GM12891 (cell line): ENCODE measurements at regions not wholly inside any gene's neighbourhood (a gene's known extent, or its start where the extent isn't known, plus 50 kb on each side); places are given as distances from the start of the nearest gene placed in this dataset.

Experiments used
- PAX5 ChIP-seq: IDR thresholded peaks from 2 replicates; pipeline ENCODE4 v1.6.1; 2011; ENCODE audit warnings: low read length, moderate library complexity, mild to moderate bottlenecking; ENCODE audit not compliant: insufficient read depth, severe bottlenecking
- POLR2A ChIP-seq: IDR thresholded peaks from 2 replicates; pipeline ENCODE4 v1.6.1; 2011; ENCODE audit warnings: low read depth, low read length, control low read depth
- POLR2AphosphoS5 ChIP-seq: IDR thresholded peaks from 2 replicates; pipeline ENCODE4 v1.6.1; 2011; ENCODE audit warnings: low read depth, low read length, control low read depth
- POU2F2 ChIP-seq: IDR thresholded peaks from 2 replicates; pipeline ENCODE4 v1.6.1; 2011; ENCODE audit warnings: low read depth, mild to moderate bottlenecking, control low read depth, low read length, moderate library complexity
- TAF1 ChIP-seq: IDR thresholded peaks from 2 replicates; pipeline ENCODE4 v1.6.1; 2011; ENCODE audit warnings: low read depth, low read length, control low read depth

DNA sequence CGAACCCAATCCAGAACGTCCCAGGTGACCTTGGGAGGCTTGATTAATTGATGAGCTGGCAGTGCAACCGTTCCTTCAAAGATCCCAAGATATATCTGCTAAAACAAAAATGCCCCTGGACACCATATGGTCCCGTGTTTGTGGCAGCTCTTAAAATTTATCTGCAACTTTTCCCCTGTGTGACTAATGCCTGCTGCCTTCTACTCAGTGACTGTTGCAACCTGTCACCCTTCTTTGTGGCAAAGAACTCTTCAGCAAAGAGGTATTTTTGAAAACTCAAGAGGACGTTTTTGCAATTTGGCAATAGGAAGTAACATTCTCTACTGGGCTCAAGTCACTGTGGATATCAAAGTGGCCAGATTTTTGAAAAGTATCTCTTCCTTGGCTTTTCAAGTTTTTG is 75.8 kb upstream of the SOD3 start:
- no peak for TF ChIP-seq POLR2AphosphoS5
- TF ChIP-seq POLR2A, result no peak
- TF ChIP-seq TAF1, result no peak
- no peak for TF ChIP-seq POU2F2
- TF ChIP-seq PAX5, result no peak
